ENCODE measurements at regions not wholly inside any gene's neighbourhood (a gene's known extent, or its start where the extent isn't known, plus 50 kb on each side); places are given as distances from the start of the nearest gene placed in this dataset.

DNA sequence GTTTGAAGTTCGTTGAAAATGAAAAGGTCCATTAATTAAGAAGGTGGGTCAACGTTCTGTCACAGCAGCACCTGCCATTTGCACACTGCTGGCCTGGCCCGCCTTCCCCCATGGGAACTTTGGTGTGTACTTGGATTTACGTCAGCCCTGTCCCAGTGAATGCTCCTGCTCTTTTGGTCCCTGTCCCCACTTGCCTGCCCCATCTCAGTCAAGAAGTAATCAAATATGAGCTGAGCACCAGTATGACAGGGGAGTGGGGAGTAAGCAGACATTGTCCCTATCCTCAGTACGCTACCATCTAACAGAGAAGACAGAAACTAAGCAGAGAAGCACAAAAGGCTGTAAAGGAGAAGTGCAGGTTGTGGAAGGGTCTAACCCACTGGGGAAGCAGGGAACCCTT is 65.1 kb downstream of the SLC4A3 start:
- DNase-seq (ENCODE audit: low read depth, low spot score): no peak

DNA sequence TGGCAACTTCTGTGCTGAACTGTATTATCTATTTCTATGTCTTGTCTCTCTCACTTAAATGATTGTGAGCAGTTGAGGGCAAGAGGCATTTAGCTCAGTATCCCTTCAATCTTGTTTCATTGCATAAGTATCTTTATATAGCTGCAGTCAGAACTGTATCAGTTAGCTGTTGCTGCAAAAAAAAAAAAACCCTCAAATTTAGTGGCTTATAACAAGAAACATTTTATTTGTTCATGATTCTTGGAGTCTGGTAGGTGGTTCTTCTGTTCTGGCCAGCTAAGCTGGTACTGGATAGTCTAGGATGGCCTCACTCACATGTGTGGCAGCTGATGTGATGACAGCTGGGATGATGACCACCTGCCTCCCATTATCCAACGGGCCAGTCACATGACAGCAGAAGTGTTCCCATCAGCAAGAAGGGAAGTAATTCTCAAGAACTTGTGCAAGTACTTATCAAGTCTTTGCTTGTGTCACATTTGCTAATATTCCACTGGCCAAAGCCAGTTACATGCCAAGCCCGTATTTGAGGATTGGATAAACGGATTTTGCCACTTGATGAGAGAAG is 67.8 kb downstream of the SLC4A3 start:
- no peak for DNase-seq (ENCODE audit: low read depth, low spot score)

- DNase-seq (ENCODE audit: low read depth, low spot score): no peak
Observed at GRCh38 chr2:219697811-219698747, 70.6 kb downstream of the SLC4A3 start.

GRCh38 chr2:219698748-219699439 is 71.5 kb downstream of the SLC4A3 start:
- DNase-seq (ENCODE audit: low read depth, low spot score): no peak

DNA sequence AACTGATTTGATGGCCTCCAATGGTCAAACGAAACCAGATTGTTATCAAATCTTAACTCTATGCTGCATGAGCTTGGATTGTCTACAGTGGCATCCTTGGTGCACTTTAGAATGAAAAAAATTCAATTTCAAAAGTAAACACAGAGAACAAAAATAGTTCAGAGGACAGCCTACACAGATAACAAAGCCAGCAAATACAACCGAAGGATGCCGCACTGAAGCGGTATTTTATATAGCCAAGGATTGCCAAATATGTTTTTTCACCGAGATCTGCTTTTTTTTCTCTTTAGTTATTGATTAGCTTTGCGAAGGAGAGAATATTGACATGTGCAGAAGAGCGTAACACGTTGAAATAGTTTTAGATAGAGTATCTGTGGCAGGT is 72.0 kb downstream of the SLC4A3 start:
- no peak for DNase-seq (ENCODE audit: low read depth, low spot score)

DNA sequence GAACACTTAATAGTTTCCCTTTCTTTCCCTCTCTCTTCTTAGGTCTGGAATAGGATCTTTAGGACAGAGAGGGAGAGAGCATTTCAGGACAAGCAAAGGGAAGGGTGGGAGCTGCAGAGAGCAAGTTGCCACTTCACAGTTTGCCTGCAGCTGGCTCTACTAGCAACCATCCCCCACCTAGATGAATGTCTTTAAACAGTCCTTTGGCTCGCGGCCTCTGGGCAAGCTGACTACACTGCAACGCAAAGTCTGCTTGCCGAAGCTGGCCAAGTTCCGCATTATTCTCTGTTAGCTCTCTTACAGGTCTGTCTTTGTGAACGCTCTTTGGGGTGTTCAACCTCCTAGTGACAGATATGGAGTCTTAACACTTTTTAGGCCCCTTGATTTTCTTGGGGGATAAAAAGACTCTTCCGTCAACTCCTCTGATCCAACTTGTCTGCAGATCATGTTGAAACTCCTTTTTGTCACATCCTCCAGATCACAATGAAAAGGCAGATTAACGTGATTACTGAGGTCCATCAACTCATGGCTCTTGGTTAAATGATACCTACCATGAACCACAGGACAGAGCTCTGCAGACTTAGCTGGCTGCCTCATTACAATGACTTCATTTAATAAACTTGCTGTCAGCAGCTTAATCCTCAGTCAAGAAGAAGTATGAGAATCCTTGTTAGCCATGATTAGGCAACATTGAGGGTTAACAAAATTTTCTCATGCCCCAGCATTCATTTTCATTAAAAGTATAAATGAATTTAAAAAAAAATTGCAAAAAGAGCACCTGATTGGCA is 74.6 kb downstream of the SLC4A3 start:
- DNase-seq (ENCODE audit: low read depth, low spot score): no peak

DNA sequence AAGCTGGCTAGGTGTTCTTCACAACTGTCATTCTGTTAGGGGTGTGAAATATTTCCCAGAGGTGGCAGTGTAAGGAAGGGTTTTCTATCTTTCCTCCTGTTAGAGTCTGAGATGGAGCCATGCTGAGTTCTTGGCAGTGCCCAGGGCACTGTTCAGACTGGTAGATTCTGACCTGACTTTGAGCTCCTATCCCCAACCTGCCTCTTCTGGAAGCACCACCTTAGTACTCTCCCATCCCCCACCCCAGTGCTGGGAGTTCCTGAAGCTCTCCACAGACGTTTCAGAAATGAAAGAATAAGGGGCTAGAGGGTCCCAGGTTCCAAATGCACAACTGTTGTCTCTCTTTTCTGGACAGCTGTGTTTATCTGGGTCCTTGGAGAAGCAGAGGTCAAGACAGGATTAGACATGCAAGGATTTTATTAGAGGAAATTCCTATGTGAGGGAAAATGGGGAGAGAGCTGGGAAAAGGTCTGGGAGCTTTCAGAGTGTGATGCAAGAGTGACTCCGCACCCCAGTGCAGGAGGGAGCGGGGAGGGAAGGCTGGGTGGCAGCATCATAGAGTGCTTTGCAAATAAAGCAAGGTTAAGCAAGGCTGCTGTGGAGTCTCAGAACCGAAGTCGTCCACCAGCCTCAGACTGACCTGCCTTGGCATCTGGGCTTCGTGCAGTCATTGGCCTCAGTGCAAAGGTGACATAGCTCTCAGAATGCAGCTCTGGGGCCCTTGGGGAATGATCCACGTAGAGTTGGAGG is 75.5 kb downstream of the SLC4A3 start:
- no peak for DNase-seq (ENCODE audit: low read depth, low spot score)

DNA sequence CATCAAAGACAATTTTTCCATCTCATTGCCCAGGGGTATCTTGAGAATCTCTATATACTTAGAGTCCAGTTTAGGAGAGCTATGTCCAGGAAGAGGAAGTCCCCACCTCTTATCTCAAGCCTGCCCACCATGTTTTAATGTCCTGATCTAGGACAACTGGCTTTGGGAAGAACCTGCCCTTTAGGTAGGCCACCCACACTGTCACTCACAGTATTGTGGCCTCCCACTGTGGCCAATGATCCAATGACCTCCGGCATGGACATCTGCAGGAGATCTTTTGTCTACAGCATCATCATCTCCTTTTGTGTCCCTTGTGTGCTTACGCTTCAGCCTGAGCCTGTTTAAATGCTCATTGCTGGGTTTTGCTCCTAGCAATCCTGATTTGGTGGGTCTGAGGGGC is 77.4 kb downstream of the SLC4A3 start:
- no peak for DNase-seq (ENCODE audit: low read depth, low spot score)

DNA sequence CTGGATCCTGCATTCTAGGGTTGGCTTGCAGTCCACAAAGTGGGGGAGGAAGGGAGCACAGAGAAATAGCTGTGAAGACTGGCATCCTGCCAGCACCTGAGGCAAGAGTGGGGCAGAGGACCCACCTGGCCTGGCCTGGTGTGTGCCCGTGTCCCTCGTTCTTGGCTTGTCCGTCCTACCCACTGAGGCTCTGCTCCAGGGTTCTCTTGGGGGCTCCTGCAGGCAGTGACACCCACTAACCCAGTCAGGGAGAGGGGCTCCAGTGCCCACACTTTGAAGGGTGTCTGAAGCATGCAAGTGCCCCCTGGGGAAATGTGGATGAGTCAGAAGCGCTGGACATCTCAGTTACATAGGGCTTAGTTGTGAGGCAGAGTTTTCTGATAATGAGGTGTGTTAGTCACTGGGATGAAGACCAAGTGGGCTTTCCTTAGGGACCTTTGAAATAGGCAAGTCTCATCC is 79.4 kb downstream of the SLC4A3 start:
- DNase-seq (ENCODE audit: low read depth, low spot score): no peak

- no peak for DNase-seq (ENCODE audit: low read depth, low spot score)
Observed at GRCh38 chr2:219707496-219708285, 80.3 kb downstream of the SLC4A3 start.

DNA sequence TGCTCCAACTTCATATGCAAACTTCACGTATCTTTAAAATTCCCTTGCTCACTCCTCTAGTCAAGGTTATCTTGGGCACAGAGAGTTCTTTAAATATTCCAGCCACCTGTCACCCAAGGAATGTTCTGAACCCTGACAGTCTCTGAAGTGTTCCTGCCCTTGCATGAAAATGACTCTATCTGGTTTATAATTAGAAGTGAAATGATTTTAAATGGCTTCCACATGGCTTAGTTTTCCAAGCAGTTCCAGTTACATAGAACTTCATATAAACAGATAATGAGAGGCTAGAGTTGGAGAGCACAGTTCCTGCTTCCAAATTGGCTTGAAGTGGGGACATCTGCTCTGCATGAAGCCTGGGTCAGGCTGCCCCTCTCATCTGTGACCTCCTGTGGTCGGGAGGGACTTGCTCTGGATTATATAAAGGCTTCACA is 81.9 kb downstream of the SLC4A3 start:
- no peak for DNase-seq (ENCODE audit: low read depth, low spot score)

GRCh38 chr2:219713110-219713509 is 85.7 kb downstream of the SLC4A3 start:
- no peak for DNase-seq (ENCODE audit: low read depth, low spot score)

- DNase-seq (ENCODE audit: low read depth, low spot score): no peak
Observed at GRCh38 chr2:219714681-219715400, 87.4 kb downstream of the SLC4A3 start.

- DNase-seq (ENCODE audit: low read depth, low spot score): no peak
Observed at GRCh38 chr2:219718066-219718465, 90.6 kb downstream of the SLC4A3 start.

DNA sequence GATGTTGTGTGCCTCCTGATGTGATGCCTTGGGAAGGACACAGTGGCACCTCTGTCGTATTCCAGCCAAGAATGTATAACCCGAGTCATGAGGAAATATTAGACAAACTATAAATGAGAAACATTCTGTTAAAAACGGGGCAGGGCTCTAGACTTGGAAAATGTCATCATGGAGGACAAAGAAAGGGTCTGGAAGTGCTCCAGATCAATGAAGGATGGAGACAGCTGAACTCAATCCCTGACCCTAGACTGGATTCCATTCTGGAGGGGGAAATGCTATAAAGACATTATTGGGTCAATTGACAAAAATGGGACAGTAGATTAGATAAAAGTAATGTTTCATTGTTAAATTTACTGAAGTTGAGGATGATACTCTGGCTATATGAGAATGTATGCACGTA is 92.1 kb downstream of the SLC4A3 start:
- DNase-seq (ENCODE audit: low read depth, low spot score): no peak

DNA sequence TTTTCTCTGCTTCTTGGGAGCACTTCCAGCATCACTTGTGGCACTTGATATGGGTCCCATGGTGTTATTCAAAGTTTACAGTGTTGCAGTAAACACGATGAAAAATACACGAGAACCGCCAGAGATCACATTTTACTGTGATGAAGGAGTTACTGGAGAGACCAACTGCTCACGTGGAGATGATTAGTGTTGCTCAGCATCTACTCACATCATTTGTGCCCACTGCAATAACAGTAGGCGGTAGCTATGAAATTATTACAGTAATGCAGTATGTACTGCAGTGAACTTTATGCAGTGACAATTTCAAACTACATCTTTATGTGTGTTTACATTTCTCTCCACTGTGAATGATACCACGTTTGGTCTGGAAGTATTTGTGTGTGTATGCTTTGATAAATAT is 93.5 kb downstream of the SLC4A3 start:
- no peak for DNase-seq (ENCODE audit: low read depth, low spot score)

- DNase-seq (ENCODE audit: low read depth, low spot score): no peak
Observed at GRCh38 chr2:219722276-219722879, 94.9 kb downstream of the SLC4A3 start.

- no peak for DNase-seq (ENCODE audit: low read depth, low spot score)
Observed at GRCh38 chr2:219723311-219723710, 95.9 kb downstream of the SLC4A3 start.

GRCh38 chr2:219724628-219725027 is 97.2 kb downstream of the SLC4A3 start:
- DNase-seq (ENCODE audit: low read depth, low spot score): no peak
